ENCODE measurements at regions not wholly inside any gene's neighbourhood (a gene's known extent, or its start where the extent isn't known, plus 50 kb on each side); places are given as distances from the start of the nearest gene placed in this dataset.

DNA sequence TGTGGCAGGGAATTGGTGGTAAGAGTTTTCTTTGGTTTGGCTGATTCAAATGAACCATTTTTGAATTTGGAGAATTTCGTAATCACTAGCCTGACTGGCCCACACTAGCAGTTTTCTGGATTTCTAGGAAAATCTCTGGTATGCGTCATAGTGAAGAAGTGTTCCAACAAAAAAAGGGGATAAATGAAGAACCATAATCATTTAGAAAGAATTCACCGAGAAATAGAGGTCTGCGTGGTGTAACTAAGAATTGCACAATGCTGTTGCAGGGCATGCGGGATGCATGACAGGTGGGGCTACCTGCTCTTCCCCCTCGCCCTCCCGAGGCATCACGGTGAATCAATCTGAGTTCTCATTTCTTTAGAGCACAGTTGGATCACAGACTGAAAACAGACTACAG is 232.3 kb upstream of the PAPPA start:
- no peak for DNase-seq

DNA sequence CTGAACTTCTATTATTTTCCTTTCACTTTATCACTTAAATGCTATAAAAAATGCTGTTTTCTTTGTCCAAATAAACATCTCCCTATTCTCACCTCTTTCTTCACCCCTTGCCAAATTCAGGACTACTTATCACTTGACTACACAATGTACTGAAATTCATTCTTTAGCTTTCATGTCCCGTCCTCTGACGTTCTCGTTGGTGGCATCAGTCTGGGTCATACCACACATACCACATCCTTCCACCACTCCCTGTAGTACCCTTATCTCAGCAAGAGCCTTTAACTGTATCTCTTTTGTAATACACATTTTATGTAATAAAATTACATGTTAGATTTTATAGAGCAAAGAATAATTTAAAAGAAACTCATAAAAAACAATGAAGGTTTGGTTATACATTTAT is 231.1 kb upstream of the PAPPA start:
- no peak for DNase-seq

DNA sequence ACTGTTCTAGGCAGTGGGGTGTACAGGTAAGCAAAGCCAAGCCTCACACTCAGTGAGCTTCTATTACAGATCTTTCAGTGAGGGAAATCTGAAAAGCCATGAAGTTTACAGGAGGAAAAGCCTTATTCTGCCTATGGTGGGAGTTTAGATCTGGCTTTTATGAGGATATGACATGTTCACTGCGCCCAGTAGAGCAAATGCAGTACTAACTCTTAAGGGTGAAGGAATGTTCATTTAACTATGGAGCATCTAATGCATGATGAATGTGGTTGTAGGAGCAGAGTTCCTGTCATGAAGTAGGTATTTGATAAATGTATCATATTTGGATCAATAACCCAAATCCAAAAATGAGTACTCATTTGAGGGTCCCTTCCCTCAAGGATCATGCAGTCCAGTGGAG is 230.2 kb upstream of the PAPPA start:
- no peak for DNase-seq

- no peak for DNase-seq
Measured at GRCh38 chr9:115923903-115924668, 229.5 kb upstream of the PAPPA start.

GRCh38 chr9:115924669-115924987 is 229.0 kb upstream of the PAPPA start:
- DNase-seq, result no peak

DNA sequence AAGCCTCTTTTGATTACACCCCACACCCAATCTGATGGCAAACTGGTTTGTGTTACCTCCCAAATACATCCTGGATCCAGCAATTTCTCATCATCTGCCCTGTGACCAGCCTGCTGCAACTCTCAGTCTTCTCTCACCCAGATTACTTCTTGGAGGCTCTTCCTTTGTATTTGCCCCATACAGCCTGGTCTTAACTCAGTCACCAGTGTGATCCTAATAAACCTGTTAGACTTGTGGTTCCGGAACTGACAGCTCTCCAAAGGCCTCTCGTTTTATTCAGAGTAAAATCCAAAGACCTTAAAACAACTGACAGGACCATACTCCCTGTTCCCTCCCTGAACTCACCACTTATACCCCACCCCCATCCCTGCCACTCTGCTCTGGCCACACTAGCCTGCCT is 228.2 kb upstream of the PAPPA start:
- DNase-seq, result no peak

DNA sequence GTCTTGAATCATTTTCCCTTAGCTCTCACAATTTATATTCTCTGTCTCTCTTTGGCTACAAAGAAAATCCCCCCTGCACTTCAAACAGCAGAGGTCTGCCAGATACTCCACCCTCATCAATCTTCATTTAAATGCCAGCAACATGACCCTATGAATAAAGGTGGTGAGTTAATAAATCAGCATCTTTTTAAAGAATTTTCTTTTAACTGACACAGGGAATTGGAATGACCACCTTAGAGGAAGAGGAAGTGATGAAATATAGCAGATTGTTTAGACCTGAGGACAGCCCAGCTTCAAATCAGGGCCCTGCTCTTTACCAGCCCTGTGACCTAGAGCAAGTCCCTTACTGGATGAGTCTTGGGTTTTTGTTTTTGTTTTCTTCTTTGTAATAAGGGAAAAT is 223.1 kb upstream of the PAPPA start:
- no peak for DNase-seq

GRCh38 chr9:115938479-115938878 is 215.1 kb upstream of the PAPPA start:
- no peak for DNase-seq

DNA sequence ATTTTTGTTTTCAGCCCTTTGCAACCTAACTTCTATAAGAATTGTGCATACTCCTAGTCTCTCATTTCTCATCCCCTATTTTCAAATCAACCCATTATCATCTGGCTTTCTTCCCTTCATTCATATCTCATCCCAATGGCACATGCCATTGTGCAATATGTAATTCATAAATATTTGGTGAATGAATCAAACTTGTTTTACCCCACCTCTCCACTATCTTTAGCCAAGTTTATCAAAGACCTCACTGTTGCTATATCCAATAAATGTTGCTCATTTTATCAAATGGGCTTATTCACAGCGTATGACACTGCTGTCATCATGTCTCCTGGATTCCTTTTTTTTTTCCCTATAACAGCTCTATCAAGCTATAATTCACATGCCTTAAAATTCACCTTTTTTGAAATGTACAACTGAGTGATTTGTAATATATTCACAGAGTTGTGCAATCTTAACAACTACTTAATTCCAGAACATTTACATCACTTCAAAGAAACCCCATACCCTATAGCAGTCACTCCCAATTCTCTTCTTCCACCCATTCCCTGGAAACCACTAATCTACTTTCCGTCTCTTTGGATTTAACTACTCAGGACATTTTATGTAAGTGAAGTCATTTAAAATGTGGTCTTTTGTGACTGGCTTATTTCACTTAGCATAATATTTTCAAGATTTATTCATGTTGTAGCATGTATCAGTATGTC is 214.4 kb upstream of the PAPPA start:
- DNase-seq, result no peak

- DNase-seq, result no peak
Measured at GRCh38 chr9:115941561-115942315, 211.9 kb upstream of the PAPPA start.

- DNase-seq, result no peak
Measured at GRCh38 chr9:115943431-115944165, 210.0 kb upstream of the PAPPA start.

DNA sequence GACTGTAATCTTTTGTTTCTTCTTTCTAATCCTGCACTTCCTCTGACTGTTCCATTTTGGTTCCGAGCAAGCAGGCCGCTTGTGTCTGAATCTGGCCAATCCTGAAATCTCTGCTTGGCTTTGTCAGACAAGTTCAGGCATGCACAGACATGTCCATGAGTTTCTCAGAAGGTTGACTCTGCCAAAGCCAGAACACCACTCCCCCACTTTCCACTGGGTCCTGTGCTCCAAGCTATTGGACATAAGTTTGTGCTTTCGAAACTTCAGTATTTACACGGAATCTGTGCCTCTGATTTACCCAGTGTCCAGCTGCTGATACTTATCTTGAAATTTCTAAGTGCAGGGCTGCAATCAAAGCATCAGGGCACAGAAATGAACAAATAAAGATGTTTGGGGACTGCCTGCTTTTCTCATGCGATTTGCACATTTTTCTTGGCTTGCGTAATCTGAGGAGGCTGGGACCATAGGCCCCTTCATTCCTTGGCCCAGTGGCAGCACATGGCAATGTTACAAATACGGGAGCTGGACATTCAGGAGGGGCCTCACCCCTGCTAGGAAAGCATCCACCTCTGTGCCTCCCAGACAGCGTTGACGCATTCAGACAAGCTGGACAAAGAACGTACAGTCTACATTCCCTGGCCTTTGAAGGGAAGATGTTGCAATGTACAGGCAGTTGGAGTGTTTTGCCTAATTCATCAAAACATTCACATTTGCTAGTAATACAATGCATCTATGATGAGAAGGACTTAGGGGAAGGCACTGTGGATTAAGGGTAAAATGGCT is 209.2 kb upstream of the PAPPA start:
- DNase-seq, result no peak

- DNase-seq, result no peak
Measured at GRCh38 chr9:115945009-115945431, 208.6 kb upstream of the PAPPA start.

GRCh38 chr9:115946530-115946929 is 207.1 kb upstream of the PAPPA start:
- DNase-seq, result no peak

- DNase-seq, result no peak
Measured at GRCh38 chr9:115951977-115952376, 201.6 kb upstream of the PAPPA start.

GRCh38 chr9:115952430-115953292 is 200.9 kb upstream of the PAPPA start:
- no peak for DNase-seq

GRCh38 chr9:115956371-115956770 is 197.2 kb upstream of the PAPPA start:
- DNase-seq, result no peak

DNA sequence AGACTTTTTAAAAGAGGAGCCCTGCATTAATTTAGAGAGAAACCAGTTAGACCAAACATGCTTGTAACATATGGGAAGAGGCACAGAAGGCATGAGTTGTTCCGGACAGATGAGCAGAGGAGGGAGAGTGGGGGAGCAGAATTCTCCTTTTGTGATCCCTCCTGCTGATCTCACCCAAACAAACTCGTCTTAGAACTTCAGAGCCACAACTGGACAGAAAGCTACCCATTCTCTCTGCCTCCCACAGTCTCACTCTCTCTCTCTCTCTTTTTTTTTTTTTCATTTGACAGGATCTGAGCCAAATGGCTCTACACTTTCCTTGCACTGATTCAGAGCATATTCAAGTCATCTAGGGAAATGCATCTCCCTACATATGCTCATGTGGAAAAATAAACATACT is 196.0 kb upstream of the PAPPA start:
- no peak for DNase-seq

DNA sequence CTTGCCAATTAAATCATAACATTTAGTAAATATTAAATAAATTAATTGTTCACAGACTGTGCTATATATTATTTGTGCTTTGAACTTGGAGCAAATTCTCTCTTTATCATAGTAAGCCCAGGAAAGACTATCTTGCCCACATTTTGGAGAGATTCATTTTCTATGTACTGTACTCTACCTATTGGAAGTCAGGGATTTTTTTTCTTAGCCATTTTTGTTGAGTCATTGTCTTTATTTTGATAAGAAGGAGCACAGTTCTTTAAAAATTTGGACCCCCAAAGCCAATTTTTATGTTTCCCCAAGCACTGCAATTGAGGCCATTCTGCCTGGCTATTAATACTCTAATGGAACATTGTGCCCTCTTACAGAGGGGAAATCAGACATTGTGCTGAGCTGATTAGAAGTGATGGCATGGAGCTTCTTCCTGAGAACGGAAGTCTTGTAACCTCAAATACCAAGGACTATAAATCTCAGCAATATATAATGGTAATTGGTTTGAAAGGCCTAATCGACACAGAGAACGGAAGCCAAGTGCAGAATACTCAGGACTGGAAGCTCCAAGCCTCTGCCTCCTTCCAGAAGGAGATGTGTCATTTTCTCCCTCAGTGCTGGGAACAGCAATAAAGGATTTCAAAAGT is 188.8 kb upstream of the PAPPA start:
- DNase-seq, result no peak

DNA sequence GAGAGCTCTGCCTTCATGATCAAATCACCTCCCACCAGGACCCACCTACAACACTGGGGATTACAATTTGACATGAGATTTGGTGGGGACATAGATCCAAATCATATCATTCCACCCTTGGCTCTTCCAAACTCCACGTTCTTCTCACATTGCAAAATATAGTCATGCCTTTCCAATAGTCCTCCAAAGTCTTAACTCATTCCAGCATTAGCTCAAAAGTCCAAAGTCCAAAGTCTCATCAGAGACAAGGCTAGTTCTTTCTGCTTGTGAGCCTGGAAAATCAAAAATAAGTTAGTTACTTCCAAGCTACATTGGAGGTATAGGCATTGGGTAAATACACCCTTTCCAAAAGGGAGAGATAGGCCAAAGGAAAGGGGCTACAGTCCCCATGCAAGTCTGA is 186.9 kb upstream of the PAPPA start:
- DNase-seq, result no peak

DNA sequence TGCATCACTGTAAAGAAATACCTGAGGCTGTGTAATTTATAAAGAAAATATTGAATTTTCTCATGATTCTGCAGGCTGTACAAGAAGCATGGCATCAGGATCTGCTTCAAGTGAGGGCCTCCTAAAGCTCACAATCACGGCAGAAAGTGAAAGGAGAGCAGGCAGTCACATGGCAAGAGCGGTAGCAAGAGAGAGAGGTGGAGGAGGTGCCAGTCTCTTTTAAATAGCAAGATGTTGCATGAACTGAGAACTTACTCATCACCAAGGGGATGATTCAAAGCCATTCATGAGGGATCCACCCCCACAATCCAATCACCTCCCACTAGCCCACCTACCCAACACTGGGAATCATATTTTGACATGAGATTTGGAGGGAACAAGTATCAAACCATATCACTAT is 184.5 kb upstream of the PAPPA start:
- no peak for DNase-seq
